H54 (cell line): ENCODE measurements at regions not wholly inside any gene's neighbourhood (a gene's known extent, or its start where the extent isn't known, plus 50 kb on each side); places are given as distances from the start of the nearest gene placed in this dataset.
"Not testable (repeated sequence)": the region's sequence is repeated elsewhere in the genome, so short reads cannot be mapped to it uniquely, and the experiment has no call there.

ENCODE experiments used
- DNase-seq: peaks from one replicate; pipeline ENCODE4 v3.0.0; 2011; ENCODE audit warnings: low spot score, mixed read lengths; ENCODE audit not compliant: insufficient read length
- FAIRE-seq: peaks from 3 replicates; lab custom pipeline; 2011; peaks lifted over from hg19 to GRCh38; lab: Jason Lieb, UNC
- POLR2A ChIP-seq: IDR thresholded peaks from 2 replicates; pipeline ENCODE4 v1.6.1; 2011; ENCODE audit warnings: low read depth, mild to moderate bottlenecking, low read length

GRCh38 chr12:97659117-97659880 lies 196.7 kb downstream of the RMST start:
- no peak for FAIRE-seq
- DNase-seq: no peak
- no peak for TF ChIP-seq POLR2A

DNA sequence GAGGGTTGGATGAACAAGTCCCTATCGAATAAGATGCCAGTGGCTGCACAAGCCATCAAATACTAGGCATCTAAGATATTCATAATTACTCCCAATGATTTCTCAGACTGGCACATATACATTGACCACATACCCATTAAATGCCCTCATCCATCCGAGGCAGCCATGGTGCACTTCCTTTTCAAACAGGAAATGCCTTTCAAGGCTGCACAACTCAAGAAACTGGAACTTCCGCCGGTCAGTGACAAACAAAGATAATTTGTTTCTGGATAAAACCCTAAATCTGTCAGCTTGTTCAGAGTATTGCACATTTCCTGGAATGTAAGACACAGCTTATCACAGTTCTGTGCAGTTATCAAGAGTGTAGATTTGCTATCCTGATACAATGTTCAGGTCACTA lies 203.7 kb downstream of the RMST start:
- DNase-seq: no peak
- TF ChIP-seq POLR2A: no peak
- no peak for FAIRE-seq

DNA sequence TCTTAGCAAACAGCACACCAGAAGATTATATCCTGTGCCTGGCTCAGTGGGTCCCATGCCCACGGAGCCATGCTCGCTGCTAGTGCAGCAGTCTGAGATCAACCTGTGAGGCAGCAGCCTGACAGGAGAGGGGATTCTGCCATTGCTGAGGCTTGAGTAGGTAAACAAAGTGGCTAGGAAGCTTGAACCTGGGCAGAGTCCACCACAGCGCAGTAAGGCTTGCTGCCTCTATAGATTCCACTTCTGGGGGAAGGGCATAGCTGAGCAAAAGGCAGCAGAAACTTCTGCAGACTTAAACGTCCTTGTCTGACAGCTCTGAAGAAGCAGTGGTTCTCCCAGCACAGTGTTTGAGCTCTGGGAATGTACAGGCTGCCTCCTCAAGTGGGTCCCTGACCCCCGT lies 210.3 kb downstream of the RMST start:
- TF ChIP-seq POLR2A: no peak
- DNase-seq (no peak), FAIRE-seq (no peak)

DNA sequence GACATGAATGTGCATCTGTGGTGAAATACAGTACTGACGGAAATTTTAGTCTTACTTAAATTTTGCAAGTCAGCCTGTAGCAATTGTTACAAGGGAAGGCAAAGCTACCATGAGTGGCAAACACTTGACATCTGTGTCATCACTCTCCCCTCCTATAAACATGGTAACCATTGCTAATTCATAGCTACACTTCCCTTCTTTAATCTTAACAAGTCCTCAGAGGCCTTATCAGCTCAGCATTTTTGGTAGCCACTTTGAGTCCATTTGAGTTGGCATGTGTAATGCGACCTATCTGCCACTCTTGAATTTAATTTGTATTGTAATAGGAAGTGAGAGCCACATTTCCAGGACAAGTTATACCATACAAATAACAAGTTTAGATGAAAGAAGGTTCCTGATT lies 218.1 kb downstream of the RMST start:
- no peak for TF ChIP-seq POLR2A
- no peak for DNase-seq
- FAIRE-seq: no peak

GRCh38 chr12:97681612-97682504 lies 219.3 kb downstream of the RMST start:
- DNase-seq (no peak), FAIRE-seq (no peak)
- no peak for TF ChIP-seq POLR2A

DNA sequence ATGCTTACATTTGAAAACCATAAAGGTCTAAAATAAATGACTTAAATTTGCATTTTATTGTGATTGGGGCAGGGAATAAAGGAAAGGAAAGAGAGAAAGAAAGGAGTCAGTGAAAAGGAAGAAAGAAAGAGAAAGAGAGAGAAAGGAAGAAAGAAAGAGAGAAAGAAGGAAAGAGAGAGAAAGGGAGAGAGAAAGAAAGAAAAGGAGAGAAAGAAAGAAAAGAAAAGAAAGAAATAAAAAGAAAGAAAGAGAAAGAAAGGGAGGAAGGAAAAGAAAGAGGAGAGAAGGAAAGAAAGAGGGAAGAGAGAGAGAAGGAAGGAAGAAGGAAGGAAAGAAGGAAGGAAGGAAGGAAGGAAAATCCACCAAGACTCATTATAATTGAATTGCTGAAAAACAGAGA lies 222.8 kb downstream of the RMST start:
- no peak for TF ChIP-seq POLR2A
- FAIRE-seq (no peak), DNase-seq (no peak)

DNA sequence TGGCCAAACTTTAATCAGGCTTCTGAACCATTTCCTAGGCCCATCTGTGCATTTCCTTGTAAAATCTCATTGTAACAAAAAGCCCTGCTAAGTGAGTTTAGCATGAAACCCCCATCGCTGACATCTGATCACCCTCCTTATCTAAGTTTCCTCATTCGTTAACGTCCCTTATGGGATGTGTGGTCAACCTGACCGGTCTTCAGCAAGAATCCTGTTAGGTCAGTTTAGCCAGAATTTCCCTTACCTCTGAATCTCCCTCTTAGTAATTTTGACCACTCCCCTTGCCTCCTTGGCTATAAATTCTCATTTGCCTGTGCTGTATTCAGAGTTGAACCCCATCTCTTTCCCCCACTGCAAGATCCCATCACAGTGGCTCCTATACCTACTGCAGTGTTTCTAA lies 239.3 kb downstream of the RMST start:
- TF ChIP-seq POLR2A: no peak
- FAIRE-seq (no peak), DNase-seq (no peak)

DNA sequence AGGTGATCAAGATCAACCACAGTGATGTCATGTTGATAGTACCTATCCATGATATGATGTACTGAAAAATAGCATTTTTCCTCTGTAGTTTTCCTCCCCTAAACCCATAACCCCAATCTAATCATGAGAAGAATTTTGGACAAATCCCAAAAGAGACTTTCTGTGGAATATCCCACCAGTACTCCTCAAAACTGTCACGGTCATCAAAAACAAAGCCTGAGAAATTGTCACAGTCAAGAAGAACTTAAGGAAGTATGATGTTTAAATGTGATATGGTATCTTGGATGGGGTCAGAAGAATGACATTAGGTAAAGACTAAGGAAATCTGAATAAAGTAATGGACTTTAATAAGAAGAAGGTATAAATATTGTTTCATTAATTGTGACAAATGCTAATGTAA lies 248.8 kb downstream of the RMST start:
- FAIRE-seq (no peak), DNase-seq (no peak)
- no peak for TF ChIP-seq POLR2A

GRCh38 chr12:97713270-97713669 lies 250.7 kb downstream of the RMST start:
- TF ChIP-seq POLR2A: no peak
- no peak for FAIRE-seq
- no peak for DNase-seq

GRCh38 chr12:97714107-97714563 lies 251.5 kb downstream of the RMST start:
- FAIRE-seq (no peak), DNase-seq (no peak)
- no peak for TF ChIP-seq POLR2A

GRCh38 chr12:97716356-97716755 lies 253.8 kb downstream of the RMST start:
- TF ChIP-seq POLR2A: no peak
- DNase-seq: no peak
- no peak for FAIRE-seq

GRCh38 chr12:97723801-97724200 lies 261.2 kb downstream of the RMST start:
- not testable (repeated sequence) for DNase-seq, FAIRE-seq

- FAIRE-seq (no peak), DNase-seq (no peak)
- no peak for TF ChIP-seq POLR2A
Observed at GRCh38 chr12:97745406-97746101, 282.9 kb downstream of the RMST start.

DNA sequence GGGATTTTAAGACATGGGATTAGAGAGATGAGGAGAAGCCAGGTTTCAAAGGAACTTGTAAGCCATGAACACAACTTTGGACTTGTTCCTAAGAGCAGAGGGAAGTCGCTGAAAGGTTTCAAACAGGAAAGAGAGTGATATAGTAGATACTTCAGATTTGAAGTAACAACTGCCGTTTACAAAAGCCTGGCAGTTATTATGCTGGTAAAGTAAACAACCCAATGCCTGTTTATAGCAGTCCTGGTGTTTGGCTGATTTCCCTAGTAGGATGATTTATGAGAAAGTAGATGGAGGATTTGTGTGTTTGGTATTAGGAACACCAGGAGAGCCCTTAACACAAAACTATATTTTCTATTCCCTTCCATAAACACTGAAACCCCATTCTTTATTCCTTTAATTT lies 285.7 kb downstream of the RMST start:
- FAIRE-seq: no peak
- no peak for DNase-seq
- no peak for TF ChIP-seq POLR2A
